ENCODE measurements at regions not wholly inside any gene's neighbourhood (a gene's known extent, or its start where the extent isn't known, plus 50 kb on each side); places are given as distances from the start of the nearest gene placed in this dataset.

- DNase-seq: no peak
- no peak for FAIRE-seq
- TF ChIP-seq CTCF (IDR thresholded peaks at IDR 0.05): no peak
- WGBS, 2 donors: 32 to 39% methylated on average over 2 of the region's 2 CpGs
- Histone ChIP-seq H3K4me1 (no peaks in the 10 kb centered on the region), H3K9me3 (no peaks in the 10 kb centered on the region), H3K4me3 (no peak overlapping the region), H3K36me3 (no peaks in the 10 kb centered on the region), H3K27me3 (no peaks in the 10 kb centered on the region), H3K27ac (no peak overlapping the region)
- intact Hi-C loops (cut with DNase I): no loop called here
- ATAC-seq: no peak
Observed at GRCh38 chr1:72620453-72620852, 338.1 kb upstream of the NEGR1 start.

GRCh38 chr1:72606216-72606810 lies 324.0 kb upstream of the NEGR1 start:
- Histone ChIP-seq H3K36me3 (no peaks in the 10 kb centered on the region), H3K27me3 (no peaks in the 10 kb centered on the region), H3K4me1 (no peaks in the 10 kb centered on the region), H3K9me3 (no peaks in the 10 kb centered on the region), H3K4me3 (no peak overlapping the region), H3K27ac (no peak overlapping the region)
- ATAC-seq (no peak), DNase-seq (no peak), FAIRE-seq (no peak)
- WGBS, 2 donors: 29 to 35% methylated on average over 3 of the region's 3 CpGs
- intact Hi-C loops (cut with DNase I): no loop called here
- no peak for TF ChIP-seq CTCF (IDR thresholded peaks at IDR 0.05)

GRCh38 chr1:72601035-72601674 lies 318.8 kb upstream of the NEGR1 start:
- Histone ChIP-seq H3K27ac (no peak overlapping the region), H3K27me3 (no peaks in the 10 kb centered on the region), H3K4me3 (no peak overlapping the region), H3K9me3 (no peaks in the 10 kb centered on the region), H3K4me1 (no peaks in the 10 kb centered on the region), H3K36me3 (no peaks in the 10 kb centered on the region)
- WGBS, 2 donors: 61 to 64% methylated on average over 6 of the region's 6 CpGs
- ATAC-seq (no peak), DNase-seq (no peak), FAIRE-seq (no peak)
- intact Hi-C loops (cut with DNase I): no loop called here
- no peak for TF ChIP-seq CTCF (IDR thresholded peaks at IDR 0.05)

- 58 to 67% methylated on average over 8 of the region's 8 CpGs for WGBS, 2 donors
- Histone ChIP-seq H3K36me3 (no peaks in the 10 kb centered on the region), H3K4me3 (no peak overlapping the region), H3K27me3 (no peaks in the 10 kb centered on the region), H3K27ac (no peak overlapping the region), H3K9me3 (no peaks in the 10 kb centered on the region), H3K4me1 (no peaks in the 10 kb centered on the region)
- DNase-seq: no peak
- intact Hi-C loops (cut with DNase I): no loop called here
- no peak for FAIRE-seq
- no peak for TF ChIP-seq CTCF (IDR thresholded peaks at IDR 0.05)
- no peak for ATAC-seq
Observed at GRCh38 chr1:72586023-72586685, 303.8 kb upstream of the NEGR1 start.

- 67 to 81% methylated on average over 2 of the region's 2 CpGs for WGBS, 2 donors
- no peaks in the 10 kb centered on the region for H3K9me3 ChIP-seq
- ATAC-seq (no peak), DNase-seq (no peak), FAIRE-seq (no peak)
- H3K4me3 ChIP-seq: no peak overlapping the region
- intact Hi-C loops (cut with DNase I): no loop called here
- TF ChIP-seq CTCF (IDR thresholded peaks at IDR 0.05): no peak
- no peaks in the 10 kb centered on the region for H3K27me3 ChIP-seq
- H3K36me3 ChIP-seq: no peaks in the 10 kb centered on the region
- no peaks in the 10 kb centered on the region for H3K4me1 ChIP-seq
- no peak overlapping the region for H3K27ac ChIP-seq
Observed at GRCh38 chr1:72579629-72580028, 297.3 kb upstream of the NEGR1 start.

Data from pancreas (tissue), 10 donors.